B cell (primary cell): ENCODE measurements at regions not wholly inside any gene's neighbourhood (a gene's known extent, or its start where the extent isn't known, plus 50 kb on each side); places are given as distances from the start of the nearest gene placed in this dataset.

ENCODE experiments used
- EZH2 ChIP-seq: IDR thresholded peaks from 2 replicates; pipeline ENCODE4 v1.6.1; 2012; ENCODE audit warnings: borderline replicate concordance, low read depth, mild to moderate bottlenecking, moderate library complexity, low read length; ENCODE audit not compliant: insufficient read depth, poor library complexity, severe bottlenecking
- TF ChIP-seq, protein P1 (sequence below): fragments of 200-600 bp; IDR thresholded peaks from one replicate; pipeline ENCODE4 v1.8.0; 2022; ENCODE audit warnings: antibody characterized with exemption, mild to moderate bottlenecking

DNA sequence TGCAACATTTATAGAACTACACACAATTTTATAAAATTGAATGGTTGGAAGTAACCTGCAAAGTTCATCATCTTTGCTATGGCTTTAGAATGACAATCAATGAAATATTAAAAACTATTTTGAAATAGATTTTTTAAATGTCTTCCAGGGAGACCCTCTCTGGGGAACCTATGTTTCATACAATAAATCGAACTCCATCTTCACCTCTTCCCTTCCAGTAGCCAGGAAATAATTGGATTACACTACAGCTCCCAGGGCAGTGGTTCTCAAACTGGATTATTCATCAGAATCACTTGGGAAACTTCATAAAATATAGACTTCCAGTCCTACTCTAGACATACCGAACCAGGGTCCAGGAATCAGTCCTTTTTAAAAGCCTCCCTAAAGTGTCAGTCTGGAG, 328.4 kb downstream of the DUSP6 start:
- TF ChIP-seq EZH2, result no peak
- TF ChIP-seq, protein P1, sequence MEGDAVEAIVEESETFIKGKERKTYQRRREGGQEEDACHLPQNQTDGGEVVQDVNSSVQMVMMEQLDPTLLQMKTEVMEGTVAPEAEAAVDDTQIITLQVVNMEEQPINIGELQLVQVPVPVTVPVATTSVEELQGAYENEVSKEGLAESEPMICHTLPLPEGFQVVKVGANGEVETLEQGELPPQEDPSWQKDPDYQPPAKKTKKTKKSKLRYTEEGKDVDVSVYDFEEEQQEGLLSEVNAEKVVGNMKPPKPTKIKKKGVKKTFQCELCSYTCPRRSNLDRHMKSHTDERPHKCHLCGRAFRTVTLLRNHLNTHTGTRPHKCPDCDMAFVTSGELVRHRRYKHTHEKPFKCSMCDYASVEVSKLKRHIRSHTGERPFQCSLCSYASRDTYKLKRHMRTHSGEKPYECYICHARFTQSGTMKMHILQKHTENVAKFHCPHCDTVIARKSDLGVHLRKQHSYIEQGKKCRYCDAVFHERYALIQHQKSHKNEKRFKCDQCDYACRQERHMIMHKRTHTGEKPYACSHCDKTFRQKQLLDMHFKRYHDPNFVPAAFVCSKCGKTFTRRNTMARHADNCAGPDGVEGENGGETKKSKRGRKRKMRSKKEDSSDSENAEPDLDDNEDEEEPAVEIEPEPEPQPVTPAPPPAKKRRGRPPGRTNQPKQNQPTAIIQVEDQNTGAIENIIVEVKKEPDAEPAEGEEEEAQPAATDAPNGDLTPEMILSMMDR, result no peak
